Ovary (tissue), 7 donors: ENCODE measurements at regions not wholly inside any gene's neighbourhood (a gene's known extent, or its start where the extent isn't known, plus 50 kb on each side); places are given as distances from the start of the nearest gene placed in this dataset.

ENCODE experiments used
- DNase-seq, 5 donors: peaks; one replicate each; pipeline ENCODE4 v3.0.0-alpha.2; 2019 to 2020
- H3K27ac ChIP-seq, 2 donors: fragments of 200-600 bp; one replicate each; pipeline versions ENCODE4 v1.5.1 to v1.8.0; 2019 to 2022
- H3K27me3 ChIP-seq: fragments of 200-600 bp; one replicate; pipeline ENCODE4 v1.8.0; 2022
- H3K36me3 ChIP-seq: fragments of 200-600 bp; sonication (generic); one replicate; pipeline ENCODE4 v1.5.1; 2019
- H3K4me1 ChIP-seq: one replicate; pipeline ENCODE4 v1.8.1; 2013; ENCODE audit warnings: mild to moderate bottlenecking, moderate library complexity; ENCODE audit not compliant: insufficient read depth
- H3K4me3 ChIP-seq: fragments of 200-600 bp; sonication (generic); one replicate; pipeline ENCODE4 v1.5.1; 2017
- H3K9me3 ChIP-seq, 2 donors: fragments of 200-600 bp in 1 of 2; sonication (generic) in 1 of 2; one replicate each; pipeline versions ENCODE4 v1.5.1 to v1.8.1; 2013 to 2019; ENCODE audit warnings: mild to moderate bottlenecking in 1 of 2, moderate library complexity in 1 of 2
- CTCF ChIP-seq, 3 donors: fragments of 450-650 bp in 2 of 3; fragments of 200-600 bp in 1 of 3; IDR thresholded peaks; one replicate each; pipeline versions ENCODE4 v1.5.1 to v1.8.0; 2016 to 2022; ENCODE audit warnings: antibody characterized with exemption in 3 of 3, mild to moderate bottlenecking in 1 of 3
- EP300 ChIP-seq: sonication (generic); formaldehyde crosslinking; IDR thresholded peaks from one replicate; pipeline ENCODE4 v1.6.1; 2017; ENCODE audit warnings: antibody characterized with exemption
- POLR2A ChIP-seq: fragments of 450-650 bp; IDR thresholded peaks from one replicate; pipeline ENCODE4 v1.6.1; 2017; ENCODE audit warnings: antibody characterized with exemption, mild to moderate bottlenecking, moderate library complexity
- WGBS, 3 donors: extraction: QIAGEN DNeasy Blood & Tissue Kit in 1 of 3; methylation state at CpG; one replicate each; pipeline versions ENCODE4 v1.1.5 to v1.1.7; 2013 to 2017; 5-methylcytosine and 5-hydroxymethylcytosine counted together
- intact Hi-C, 4 donors: fragments of 100-400 bp; cut with DNase I; formaldehyde crosslinking; loops; one replicate each; pipeline versions ENCODE4 v1.11.0 to v1.15.1; 2022 to 2023
- donor health status: DM: no; HTN: no; CAD: no; lungs with moderate emphysema.
- donor health status: DM: no; HTN: no; CAD: no.
- donor health status: Bipolar disorder and iron deficiency.
- donor health status: DM: no; HTN: no; CAD: no.
- donor health status: DM: yes; HTN: yes; CAD: no.

GRCh38 chr6:165082636-165083035 lies 226.8 kb downstream of the C6orf118 start:
- 66 to 92% (median 74%) methylated on average over 2 of the region's 2 CpGs for WGBS, 3 donors
- no peak for DNase-seq
- Histone ChIP-seq H3K27me3 (no peaks in the 10 kb centered on the region), H3K27ac (no peak overlapping the region), H3K4me3 (no peak overlapping the region), H3K36me3 (no peaks in the 10 kb centered on the region), H3K4me1 (no peaks in the 10 kb centered on the region), H3K9me3 (no peaks in the 10 kb centered on the region)
- intact Hi-C loops: no loop called here
- TF ChIP-seq EP300: no peak
- TF ChIP-seq CTCF (IDR thresholded peaks at IDR 0.05): no peak
- TF ChIP-seq POLR2A: no peak

GRCh38 chr6:165081944-165082532 lies 227.4 kb downstream of the C6orf118 start:
- H3K36me3 ChIP-seq: no peaks in the 10 kb centered on the region
- no peaks in the 10 kb centered on the region for H3K9me3 ChIP-seq
- no peak overlapping the region for H3K4me3 ChIP-seq
- intact Hi-C loops: no loop called here
- H3K27ac ChIP-seq: no peak overlapping the region
- no peaks in the 10 kb centered on the region for H3K27me3 ChIP-seq
- DNase-seq: no peak
- no peak for TF ChIP-seq CTCF (IDR thresholded peaks at IDR 0.05)
- TF ChIP-seq EP300: no peak
- no peak for TF ChIP-seq POLR2A
- no peaks in the 10 kb centered on the region for H3K4me1 ChIP-seq
- WGBS, 3 donors: 47 to 62% (median 49%) methylated on average over 9 of the region's 9 CpGs

GRCh38 chr6:165077876-165078275 lies 231.5 kb downstream of the C6orf118 start:
- Histone ChIP-seq H3K9me3 (no peaks in the 10 kb centered on the region), H3K27ac (no peak overlapping the region), H3K36me3 (no peaks in the 10 kb centered on the region), H3K4me3 (no peak overlapping the region), H3K4me1 (no peaks in the 10 kb centered on the region), H3K27me3 (no peaks in the 10 kb centered on the region)
- 76 to 78% (median 77%) methylated on average over 2 of the region's 2 CpGs for WGBS, 3 donors
- DNase-seq: no peak
- TF ChIP-seq CTCF (IDR thresholded peaks at IDR 0.05): no peak
- TF ChIP-seq POLR2A: no peak
- TF ChIP-seq EP300: no peak
- intact Hi-C loops: no loop called here

- Histone ChIP-seq H3K9me3 (no peaks in the 10 kb centered on the region), H3K27ac (no peak overlapping the region), H3K27me3 (no peaks in the 10 kb centered on the region), H3K4me1 (no peaks in the 10 kb centered on the region), H3K36me3 (no peaks in the 10 kb centered on the region), H3K4me3 (no peak overlapping the region)
- 84 to 89% (median 86%) methylated on average over 4 of the region's 4 CpGs for WGBS, 3 donors
- no peak for DNase-seq
- intact Hi-C loops: no loop called here
- TF ChIP-seq CTCF (IDR thresholded peaks at IDR 0.05) (no peak), EP300 (no peak), POLR2A (no peak)
Measured at GRCh38 chr6:165071906-165072305, 237.5 kb downstream of the C6orf118 start.
